Activated naive CD4-positive, alpha-beta T cell treated with anti-CD3 and anti-CD28 coated beads, Interleukin-2, amount 10 ng/mL, durations not matched to agents 7 days and 5 days (primary cell): ENCODE measurements at regions not wholly inside any gene's neighbourhood (a gene's known extent, or its start where the extent isn't known, plus 50 kb on each side); places are given as distances from the start of the nearest gene placed in this dataset.

ENCODE experiments used
- CTCF ChIA-PET: fragments of 350-600 bp; sonication (Branson Sonifier 250); formaldehyde crosslinking; loops from one replicate; lab custom pipeline; 2021; ENCODE audit warnings: antibody characterized with exemption; lab: Charles Lee
- DNase-seq: peaks from one replicate; pipeline ENCODE4 v3.0.0-alpha.2; 2020
- H3K27ac Mint-ChIP-seq: one replicate; pipeline ENCODE4 v1.8.0; 2021; ENCODE audit warnings: mild to moderate bottlenecking, moderate library complexity, mixed read lengths
- H3K27me3 Mint-ChIP-seq: one replicate; pipeline ENCODE4 v1.8.0; 2021; ENCODE audit warnings: mild to moderate bottlenecking, mixed read lengths
- H3K36me3 Mint-ChIP-seq: one replicate; pipeline ENCODE4 v1.8.0; 2021; ENCODE audit warnings: mixed read lengths
- H3K4me1 Mint-ChIP-seq: one replicate; pipeline ENCODE4 v1.8.0; 2021; ENCODE audit warnings: mixed read lengths
- H3K4me3 Mint-ChIP-seq: one replicate; pipeline ENCODE4 v1.8.0; 2021; ENCODE audit warnings: mild to moderate bottlenecking, moderate library complexity, mixed read lengths
- H3K9me3 Mint-ChIP-seq: one replicate; pipeline ENCODE4 v1.8.0; 2021; ENCODE audit warnings: mixed read lengths

DNA sequence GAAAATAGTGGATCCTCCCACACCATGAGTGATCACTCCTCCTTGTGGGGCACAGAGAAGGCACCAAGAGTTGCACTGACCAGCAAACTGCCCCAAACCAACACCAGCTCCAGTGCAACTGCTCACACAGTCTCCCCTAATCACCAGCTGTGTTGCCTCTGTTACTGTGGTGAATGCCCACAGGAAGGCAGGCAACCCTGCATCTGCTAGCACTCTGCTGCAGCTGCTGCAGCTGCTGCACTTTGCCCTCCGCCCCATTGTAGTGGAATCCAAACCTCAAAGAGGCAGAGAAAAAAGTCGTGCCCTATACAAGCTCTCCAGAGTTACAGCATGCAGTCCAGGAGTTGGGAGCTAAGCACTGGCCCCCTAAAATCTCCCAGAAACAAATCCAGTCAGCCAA, 339.6 kb downstream of the TRIM36 start:
- CTCF ChIA-PET, result no interaction called here
- H3K36me3 Mint-ChIP-seq, result no peaks in the 10 kb centered on the region
- no peak overlapping the region for H3K4me3 Mint-ChIP-seq
- no peaks in the 10 kb centered on the region for H3K27me3 Mint-ChIP-seq
- H3K9me3 Mint-ChIP-seq, result peaks cover 9% of the 10 kb centered on the region
- DNase-seq, result no peak
- no peaks in the 10 kb centered on the region for H3K4me1 Mint-ChIP-seq
- H3K27ac Mint-ChIP-seq, result no peak overlapping the region

DNA sequence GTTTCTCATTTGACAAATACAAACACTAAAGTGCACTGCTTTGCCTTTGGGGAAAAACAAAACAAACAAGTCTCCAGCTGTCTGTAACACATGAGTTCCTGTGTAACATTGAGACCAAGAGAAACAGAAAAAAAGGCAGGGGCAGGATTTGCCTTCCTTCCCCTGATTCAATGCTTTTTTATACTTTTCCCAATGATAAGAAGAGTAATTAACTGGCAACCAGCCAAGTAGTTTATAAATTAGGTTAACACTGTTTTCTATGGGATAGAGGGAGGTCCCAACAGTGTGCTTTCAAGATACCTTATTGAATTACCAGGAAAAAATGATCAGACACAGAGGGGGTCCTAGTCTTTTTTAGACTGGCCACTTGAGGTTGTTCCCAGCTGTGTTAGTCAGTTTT, 346.8 kb downstream of the TRIM36 start:
- Mint-ChIP-seq H3K9me3 (peaks cover 10% of the 10 kb centered on the region), H3K27me3 (no peaks in the 10 kb centered on the region), H3K4me1 (no peaks in the 10 kb centered on the region), H3K27ac (no peak overlapping the region), H3K4me3 (no peak overlapping the region), H3K36me3 (no peaks in the 10 kb centered on the region)
- no peak for DNase-seq
- CTCF ChIA-PET, result no interaction called here

GRCh38 chr5:114822436-114822835, 347.3 kb downstream of the TRIM36 start:
- H3K4me3 Mint-ChIP-seq, result no peak overlapping the region
- H3K27ac Mint-ChIP-seq, result no peak overlapping the region
- no peaks in the 10 kb centered on the region for H3K36me3 Mint-ChIP-seq
- peaks cover 11% of the 10 kb centered on the region for H3K9me3 Mint-ChIP-seq
- H3K4me1 Mint-ChIP-seq, result no peaks in the 10 kb centered on the region
- no peaks in the 10 kb centered on the region for H3K27me3 Mint-ChIP-seq
- no peak for DNase-seq
- CTCF ChIA-PET, result no interaction called here

DNA sequence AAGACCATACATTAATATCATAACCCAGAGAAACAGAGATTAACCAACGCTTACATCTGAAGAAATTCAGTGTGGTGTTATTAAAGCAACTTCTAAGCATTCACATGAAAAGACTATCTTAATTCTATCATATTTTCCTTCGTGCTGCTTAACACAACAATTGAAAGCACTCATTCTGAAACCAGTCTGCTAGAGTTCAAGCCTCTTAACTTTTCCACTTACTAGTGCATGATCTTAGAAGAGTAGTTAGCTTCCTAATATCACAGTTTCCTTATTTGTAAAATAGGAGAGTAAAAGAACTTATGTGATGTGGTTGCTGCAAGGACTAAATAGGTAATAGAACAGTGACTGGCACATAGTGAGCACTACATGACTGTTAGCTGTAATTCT, 379.3 kb downstream of the TRIM36 start:
- Mint-ChIP-seq H3K4me1 (no peaks in the 10 kb centered on the region), H3K27me3 (no peaks in the 10 kb centered on the region), H3K36me3 (no peaks in the 10 kb centered on the region), H3K27ac (no peak overlapping the region), H3K9me3 (no peaks in the 10 kb centered on the region), H3K4me3 (no peak overlapping the region)
- CTCF ChIA-PET, result no interaction called here
- DNase-seq, result no peak

GRCh38 chr5:114789773-114790402, 379.8 kb downstream of the TRIM36 start:
- H3K27ac Mint-ChIP-seq, result no peak overlapping the region
- no peaks in the 10 kb centered on the region for H3K27me3 Mint-ChIP-seq
- H3K4me1 Mint-ChIP-seq, result no peaks in the 10 kb centered on the region
- H3K4me3 Mint-ChIP-seq, result no peak overlapping the region
- DNase-seq, result no peak
- H3K9me3 Mint-ChIP-seq, result no peaks in the 10 kb centered on the region
- H3K36me3 Mint-ChIP-seq, result no peaks in the 10 kb centered on the region
- CTCF ChIA-PET, result no interaction called here

- DNase-seq, result no peak
- CTCF ChIA-PET, result no interaction called here
- Mint-ChIP-seq H3K4me3 (no peak overlapping the region), H3K27ac (no peak overlapping the region), H3K36me3 (no peaks in the 10 kb centered on the region), H3K9me3 (peaks cover 2% of the 10 kb centered on the region), H3K4me1 (no peaks in the 10 kb centered on the region), H3K27me3 (no peaks in the 10 kb centered on the region)
These were observed 386.8 kb downstream of the TRIM36 start for GRCh38 chr5:114782869-114783268.

- CTCF ChIA-PET, result no interaction called here
- DNase-seq, result no peak
- H3K27ac Mint-ChIP-seq, result no peak overlapping the region
- H3K9me3 Mint-ChIP-seq, result peaks cover 2% of the 10 kb centered on the region
- H3K4me3 Mint-ChIP-seq, result no peak overlapping the region
- no peaks in the 10 kb centered on the region for H3K36me3 Mint-ChIP-seq
- H3K27me3 Mint-ChIP-seq, result no peaks in the 10 kb centered on the region
- H3K4me1 Mint-ChIP-seq, result no peaks in the 10 kb centered on the region
These were observed 387.5 kb downstream of the TRIM36 start for GRCh38 chr5:114782177-114782576.

DNA sequence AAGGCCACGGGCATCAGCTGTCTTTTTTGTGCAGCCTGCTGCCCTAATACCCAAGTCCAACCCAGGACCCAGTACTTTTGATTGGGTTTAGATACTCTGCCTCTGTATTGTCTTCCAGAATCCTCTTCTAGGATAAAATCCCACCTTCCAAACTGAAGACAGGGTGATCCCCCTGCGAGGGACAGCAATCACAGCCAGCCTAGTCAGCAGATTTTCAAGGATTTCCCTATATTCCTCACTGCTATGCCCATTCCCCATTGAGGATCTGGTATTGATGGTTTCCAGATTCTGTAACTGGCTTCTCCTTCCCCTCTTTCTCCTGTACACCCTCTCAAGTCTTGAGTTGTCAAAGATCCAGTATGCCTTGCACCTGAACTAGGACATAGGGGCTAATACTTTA, 389.4 kb downstream of the TRIM36 start:
- H3K4me1 Mint-ChIP-seq, result no peaks in the 10 kb centered on the region
- no peaks in the 10 kb centered on the region for H3K36me3 Mint-ChIP-seq
- CTCF ChIA-PET, result interaction anchor here (0.7 kb wide), 1 partner anchor 479 kb away, joined by 4 read pairs; no protein-coding TSS in a partner anchor
- DNase-seq, result no peak
- no peak overlapping the region for H3K27ac Mint-ChIP-seq
- no peaks in the 10 kb centered on the region for H3K27me3 Mint-ChIP-seq
- peaks cover 2% of the 10 kb centered on the region for H3K9me3 Mint-ChIP-seq
- H3K4me3 Mint-ChIP-seq, result no peak overlapping the region

GRCh38 chr5:114744406-114744805, 382.5 kb downstream of the KCNN2 start:
- no peak overlapping the region for H3K27ac Mint-ChIP-seq
- H3K4me1 Mint-ChIP-seq, result no peaks in the 10 kb centered on the region
- no peaks in the 10 kb centered on the region for H3K9me3 Mint-ChIP-seq
- no peaks in the 10 kb centered on the region for H3K27me3 Mint-ChIP-seq
- H3K4me3 Mint-ChIP-seq, result no peak overlapping the region
- DNase-seq, result no peak
- CTCF ChIA-PET, result no interaction called here
- H3K36me3 Mint-ChIP-seq, result no peaks in the 10 kb centered on the region

DNA sequence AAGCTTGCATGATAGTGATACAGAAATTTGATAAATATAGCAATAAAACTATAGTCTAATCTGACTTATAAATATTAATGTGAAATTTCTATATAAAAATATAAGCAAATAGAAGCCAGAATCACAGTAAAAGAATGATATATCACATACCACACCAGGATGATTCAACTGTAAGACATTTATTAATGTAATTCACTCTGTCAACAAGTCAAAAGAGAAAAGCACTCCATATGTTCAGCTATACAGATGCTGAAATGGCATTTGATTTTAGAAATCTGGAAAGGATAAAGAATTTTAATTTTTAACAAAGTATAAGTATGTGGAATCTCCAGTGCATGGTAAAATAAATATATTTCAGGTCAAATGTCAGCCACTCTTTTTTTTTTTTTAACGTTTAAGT, 372.4 kb downstream of the KCNN2 start:
- Mint-ChIP-seq H3K27ac (no peak overlapping the region), H3K4me3 (no peak overlapping the region), H3K9me3 (peaks cover 4% of the 10 kb centered on the region), H3K4me1 (no peaks in the 10 kb centered on the region), H3K36me3 (no peaks in the 10 kb centered on the region), H3K27me3 (no peaks in the 10 kb centered on the region)
- no peak for DNase-seq
- CTCF ChIA-PET, result interaction anchor here (1.5 kb wide), 1 partner anchor 9 kb away, joined by 3 read pairs; no protein-coding TSS in a partner anchor

- H3K4me1 Mint-ChIP-seq, result no peaks in the 10 kb centered on the region
- no peaks in the 10 kb centered on the region for H3K27me3 Mint-ChIP-seq
- no peak overlapping the region for H3K27ac Mint-ChIP-seq
- peaks cover 4% of the 10 kb centered on the region for H3K9me3 Mint-ChIP-seq
- H3K4me3 Mint-ChIP-seq, result no peak overlapping the region
- no peak for DNase-seq
- H3K36me3 Mint-ChIP-seq, result no peaks in the 10 kb centered on the region
- CTCF ChIA-PET, result no interaction called here
These were observed 368.1 kb downstream of the KCNN2 start for GRCh38 chr5:114729986-114730385.

DNA sequence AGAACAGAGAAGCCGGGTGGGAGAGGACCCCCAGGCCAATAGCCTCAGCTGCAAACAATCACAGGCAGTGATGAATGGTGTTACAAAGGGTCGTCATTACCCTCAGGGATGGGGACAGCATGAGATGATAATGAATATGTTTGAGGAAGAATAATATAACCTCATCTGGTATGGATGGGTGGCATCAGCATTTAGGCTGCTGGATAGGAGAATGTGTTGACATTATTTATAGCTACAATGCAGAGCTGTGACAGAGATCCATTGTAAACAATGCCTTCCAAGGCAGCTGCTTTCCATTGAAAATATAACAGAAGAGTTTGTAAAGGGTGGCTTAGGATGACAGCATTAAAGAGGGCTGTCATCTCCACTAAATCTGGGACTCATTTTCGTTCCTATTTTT, 365.5 kb downstream of the KCNN2 start:
- DNase-seq, result no peak
- CTCF ChIA-PET, result no interaction called here
- no peaks in the 10 kb centered on the region for H3K36me3 Mint-ChIP-seq
- H3K9me3 Mint-ChIP-seq, result peaks cover 4% of the 10 kb centered on the region
- H3K4me3 Mint-ChIP-seq, result no peak overlapping the region
- H3K27me3 Mint-ChIP-seq, result no peaks in the 10 kb centered on the region
- no peak overlapping the region for H3K27ac Mint-ChIP-seq
- H3K4me1 Mint-ChIP-seq, result no peaks in the 10 kb centered on the region

GRCh38 chr5:114726131-114726530, 364.3 kb downstream of the KCNN2 start:
- H3K4me1 Mint-ChIP-seq, result no peaks in the 10 kb centered on the region
- CTCF ChIA-PET, result no interaction called here
- H3K9me3 Mint-ChIP-seq, result peaks cover 3% of the 10 kb centered on the region
- no peak for DNase-seq
- H3K4me3 Mint-ChIP-seq, result no peak overlapping the region
- no peaks in the 10 kb centered on the region for H3K36me3 Mint-ChIP-seq
- no peak overlapping the region for H3K27ac Mint-ChIP-seq
- no peaks in the 10 kb centered on the region for H3K27me3 Mint-ChIP-seq

- Mint-ChIP-seq H3K27me3 (no peaks in the 10 kb centered on the region), H3K9me3 (peaks cover 6% of the 10 kb centered on the region), H3K4me3 (no peak overlapping the region), H3K4me1 (no peaks in the 10 kb centered on the region), H3K36me3 (no peaks in the 10 kb centered on the region), H3K27ac (no peak overlapping the region)
- no peak for DNase-seq
- CTCF ChIA-PET, result no interaction called here
These were observed 357.4 kb downstream of the KCNN2 start for GRCh38 chr5:114719268-114719667.

- Mint-ChIP-seq H3K27me3 (no peaks in the 10 kb centered on the region), H3K4me1 (no peaks in the 10 kb centered on the region), H3K36me3 (no peaks in the 10 kb centered on the region), H3K9me3 (peaks cover 6% of the 10 kb centered on the region), H3K27ac (no peak overlapping the region), H3K4me3 (no peak overlapping the region)
- DNase-seq, result no peak
- CTCF ChIA-PET, result no interaction called here
These were observed 355.1 kb downstream of the KCNN2 start for GRCh38 chr5:114716955-114717354.
